ENCODE measurements at regions not wholly inside any gene's neighbourhood (a gene's known extent, or its start where the extent isn't known, plus 50 kb on each side); places are given as distances from the start of the nearest gene placed in this dataset.

- DNase-seq (no peak), ATAC-seq (ENCODE audit: low FRiP score) (peak; percentile 26)
- Histone ChIP-seq H3K27ac (ENCODE audit: low read depth in 1 of 2, low read length in 2 of 2) (no peak overlapping the region), H3K27me3 (ENCODE audit: control insufficient read depth in 1 of 2, insufficient read depth in 2 of 2, low read length in 1 of 2) (no peaks in the 10 kb centered on the region), H3K9me3 (ENCODE audit: control insufficient read depth, low read length) (no peaks in the 10 kb centered on the region), H3K4me3 (ENCODE audit: low read length in 2 of 2) (no peak overlapping the region), H3K36me3 (ENCODE audit: control insufficient read depth in 1 of 2, insufficient read depth in 2 of 2, low read length in 1 of 2) (no peaks in the 10 kb centered on the region), H3K4me1 (ENCODE audit: control insufficient read depth in 1 of 2, insufficient read depth in 2 of 2, low read length in 2 of 2) (no peaks in the 10 kb centered on the region)
- intact Hi-C loops (cut with DNase I): no loop called here
- 94 to 100% methylated on average over 1 of the region's 1 CpG for WGBS, 2 donors
Measured at GRCh38 chr11:22567759-22568158, 57.9 kb downstream of the FANCF start.

GRCh38 chr11:22566293-22566692, 59.3 kb downstream of the FANCF start:
- Histone ChIP-seq H3K36me3 (ENCODE audit: control insufficient read depth in 1 of 2, insufficient read depth in 2 of 2, low read length in 1 of 2) (no peaks in the 10 kb centered on the region), H3K4me1 (ENCODE audit: control insufficient read depth in 1 of 2, insufficient read depth in 2 of 2, low read length in 2 of 2) (no peaks in the 10 kb centered on the region), H3K27ac (ENCODE audit: low read depth in 1 of 2, low read length in 2 of 2) (no peak overlapping the region), H3K9me3 (ENCODE audit: control insufficient read depth, low read length) (no peaks in the 10 kb centered on the region), H3K27me3 (ENCODE audit: control insufficient read depth in 1 of 2, insufficient read depth in 2 of 2, low read length in 1 of 2) (no peaks in the 10 kb centered on the region), H3K4me3 (ENCODE audit: low read length in 2 of 2) (no peak overlapping the region)
- ATAC-seq (ENCODE audit: low FRiP score): no peak
- 44 to 60% methylated on average over 2 of the region's 2 CpGs for WGBS, 2 donors
- no peak for DNase-seq
- intact Hi-C loops (cut with DNase I): no loop called here

- WGBS, 2 donors: 53 to 55% methylated on average over 2 of the region's 2 CpGs
- H3K4me3 ChIP-seq (ENCODE audit: low read length in 2 of 2): no peak overlapping the region
- no peaks in the 10 kb centered on the region for H3K4me1 ChIP-seq (ENCODE audit: control insufficient read depth in 1 of 2, insufficient read depth in 2 of 2, low read length in 2 of 2)
- intact Hi-C loops (cut with DNase I): no loop called here
- H3K9me3 ChIP-seq (ENCODE audit: control insufficient read depth, low read length): no peaks in the 10 kb centered on the region
- no peaks in the 10 kb centered on the region for H3K27me3 ChIP-seq (ENCODE audit: control insufficient read depth in 1 of 2, insufficient read depth in 2 of 2, low read length in 1 of 2)
- ATAC-seq (ENCODE audit: low FRiP score) (no peak), DNase-seq (no peak)
- no peaks in the 10 kb centered on the region for H3K36me3 ChIP-seq (ENCODE audit: control insufficient read depth in 1 of 2, insufficient read depth in 2 of 2, low read length in 1 of 2)
- H3K27ac ChIP-seq (ENCODE audit: low read depth in 1 of 2, low read length in 2 of 2): no peak overlapping the region
Measured at GRCh38 chr11:22561283-22561682, 64.3 kb downstream of the FANCF start.

- ATAC-seq (ENCODE audit: low FRiP score) (no peak), DNase-seq (no peak)
- no peak overlapping the region for H3K27ac ChIP-seq (ENCODE audit: low read depth in 1 of 2, low read length in 2 of 2)
- WGBS, 2 donors: 77 to 88% methylated on average over 2 of the region's 2 CpGs
- H3K27me3 ChIP-seq (ENCODE audit: control insufficient read depth in 1 of 2, insufficient read depth in 2 of 2, low read length in 1 of 2): no peaks in the 10 kb centered on the region
- H3K4me1 ChIP-seq (ENCODE audit: control insufficient read depth in 1 of 2, insufficient read depth in 2 of 2, low read length in 2 of 2): no peaks in the 10 kb centered on the region
- intact Hi-C loops (cut with DNase I): no loop called here
- no peaks in the 10 kb centered on the region for H3K36me3 ChIP-seq (ENCODE audit: control insufficient read depth in 1 of 2, insufficient read depth in 2 of 2, low read length in 1 of 2)
- no peaks in the 10 kb centered on the region for H3K9me3 ChIP-seq (ENCODE audit: control insufficient read depth, low read length)
- H3K4me3 ChIP-seq (ENCODE audit: low read length in 2 of 2): no peak overlapping the region
Measured at GRCh38 chr11:22559416-22559815, 66.2 kb downstream of the FANCF start.

- Histone ChIP-seq H3K27ac (ENCODE audit: low read depth in 1 of 2, low read length in 2 of 2) (no peak overlapping the region), H3K36me3 (ENCODE audit: control insufficient read depth in 1 of 2, insufficient read depth in 2 of 2, low read length in 1 of 2) (no peaks in the 10 kb centered on the region), H3K9me3 (ENCODE audit: control insufficient read depth, low read length) (no peaks in the 10 kb centered on the region), H3K4me3 (ENCODE audit: low read length in 2 of 2) (no peak overlapping the region), H3K4me1 (ENCODE audit: control insufficient read depth in 1 of 2, insufficient read depth in 2 of 2, low read length in 2 of 2) (no peaks in the 10 kb centered on the region), H3K27me3 (ENCODE audit: control insufficient read depth in 1 of 2, insufficient read depth in 2 of 2, low read length in 1 of 2) (no peaks in the 10 kb centered on the region)
- intact Hi-C loops (cut with DNase I): no loop called here
- ATAC-seq (ENCODE audit: low FRiP score) (no peak), DNase-seq (no peak)
- 38 to 41% methylated on average over 4 of the region's 4 CpGs for WGBS, 2 donors
Measured at GRCh38 chr11:22558664-22559063, 67.0 kb downstream of the FANCF start.

- Histone ChIP-seq H3K36me3 (ENCODE audit: control insufficient read depth in 1 of 2, insufficient read depth in 2 of 2, low read length in 1 of 2) (no peaks in the 10 kb centered on the region), H3K9me3 (ENCODE audit: control insufficient read depth, low read length) (no peaks in the 10 kb centered on the region), H3K4me1 (ENCODE audit: control insufficient read depth in 1 of 2, insufficient read depth in 2 of 2, low read length in 2 of 2) (no peaks in the 10 kb centered on the region), H3K27ac (ENCODE audit: low read depth in 1 of 2, low read length in 2 of 2) (no peak overlapping the region), H3K4me3 (ENCODE audit: low read length in 2 of 2) (no peak overlapping the region), H3K27me3 (ENCODE audit: control insufficient read depth in 1 of 2, insufficient read depth in 2 of 2, low read length in 1 of 2) (no peaks in the 10 kb centered on the region)
- intact Hi-C loops (cut with DNase I): no loop called here
- ATAC-seq (ENCODE audit: low FRiP score) (no peak), DNase-seq (no peak)
- 86 to 92% methylated on average over 2 of the region's 2 CpGs for WGBS, 2 donors
Measured at GRCh38 chr11:22556381-22556780, 69.2 kb downstream of the FANCF start.

GRCh38 chr11:22555881-22556280, 69.7 kb downstream of the FANCF start:
- ATAC-seq (ENCODE audit: low FRiP score) (no peak), DNase-seq (no peak)
- no peaks in the 10 kb centered on the region for H3K4me1 ChIP-seq (ENCODE audit: control insufficient read depth in 1 of 2, insufficient read depth in 2 of 2, low read length in 2 of 2)
- intact Hi-C loops (cut with DNase I): no loop called here
- no peaks in the 10 kb centered on the region for H3K27me3 ChIP-seq (ENCODE audit: control insufficient read depth in 1 of 2, insufficient read depth in 2 of 2, low read length in 1 of 2)
- no peaks in the 10 kb centered on the region for H3K9me3 ChIP-seq (ENCODE audit: control insufficient read depth, low read length)
- no peak overlapping the region for H3K27ac ChIP-seq (ENCODE audit: low read depth in 1 of 2, low read length in 2 of 2)
- no peaks in the 10 kb centered on the region for H3K36me3 ChIP-seq (ENCODE audit: control insufficient read depth in 1 of 2, insufficient read depth in 2 of 2, low read length in 1 of 2)
- H3K4me3 ChIP-seq (ENCODE audit: low read length in 2 of 2): no peak overlapping the region
- 44 to 56% methylated on average over 1 of the region's 1 CpG for WGBS, 2 donors

- H3K36me3 ChIP-seq (ENCODE audit: control insufficient read depth in 1 of 2, insufficient read depth in 2 of 2, low read length in 1 of 2): no peaks in the 10 kb centered on the region
- H3K4me1 ChIP-seq (ENCODE audit: control insufficient read depth in 1 of 2, insufficient read depth in 2 of 2, low read length in 2 of 2): no peaks in the 10 kb centered on the region
- no peaks in the 10 kb centered on the region for H3K27me3 ChIP-seq (ENCODE audit: control insufficient read depth in 1 of 2, insufficient read depth in 2 of 2, low read length in 1 of 2)
- 54 to 63% methylated on average over 1 of the region's 1 CpG for WGBS, 2 donors
- H3K4me3 ChIP-seq (ENCODE audit: low read length in 2 of 2): no peak overlapping the region
- no peaks in the 10 kb centered on the region for H3K9me3 ChIP-seq (ENCODE audit: control insufficient read depth, low read length)
- ATAC-seq (ENCODE audit: low FRiP score) (no peak), DNase-seq (no peak)
- no peak overlapping the region for H3K27ac ChIP-seq (ENCODE audit: low read depth in 1 of 2, low read length in 2 of 2)
- intact Hi-C loops (cut with DNase I): no loop called here
Measured at GRCh38 chr11:22554221-22554620, 71.4 kb downstream of the FANCF start.

GRCh38 chr11:22552885-22553284, 72.7 kb downstream of the FANCF start:
- no peaks in the 10 kb centered on the region for H3K9me3 ChIP-seq (ENCODE audit: control insufficient read depth, low read length)
- DNase-seq (no peak), ATAC-seq (ENCODE audit: low FRiP score) (no peak)
- no peak overlapping the region for H3K4me3 ChIP-seq (ENCODE audit: low read length in 2 of 2)
- no peaks in the 10 kb centered on the region for H3K27me3 ChIP-seq (ENCODE audit: control insufficient read depth in 1 of 2, insufficient read depth in 2 of 2, low read length in 1 of 2)
- intact Hi-C loops (cut with DNase I): no loop called here
- no peaks in the 10 kb centered on the region for H3K36me3 ChIP-seq (ENCODE audit: control insufficient read depth in 1 of 2, insufficient read depth in 2 of 2, low read length in 1 of 2)
- H3K4me1 ChIP-seq (ENCODE audit: control insufficient read depth in 1 of 2, insufficient read depth in 2 of 2, low read length in 2 of 2): no peaks in the 10 kb centered on the region
- no peak overlapping the region for H3K27ac ChIP-seq (ENCODE audit: low read depth in 1 of 2, low read length in 2 of 2)
- 71 to 74% methylated on average over 2 of the region's 2 CpGs for whole genome bisulfite sequencing, 2 donors
